GM19455 (cell line): ENCODE measurements at regions not wholly inside any gene's neighbourhood (a gene's known extent, or its start where the extent isn't known, plus 50 kb on each side); places are given as distances from the start of the nearest gene placed in this dataset.

Source experiments
- ATAC-seq: cut with Tn5 transposase; IDR thresholded peaks from one replicate; pipeline ENCODE4 v1.9.1; 2021; ENCODE audit not compliant: unreplicated experiment

- ATAC-seq: no peak
Measured at GRCh38 chr10:131781791-131782190, 119.0 kb upstream of the PPP2R2D start.

DNA sequence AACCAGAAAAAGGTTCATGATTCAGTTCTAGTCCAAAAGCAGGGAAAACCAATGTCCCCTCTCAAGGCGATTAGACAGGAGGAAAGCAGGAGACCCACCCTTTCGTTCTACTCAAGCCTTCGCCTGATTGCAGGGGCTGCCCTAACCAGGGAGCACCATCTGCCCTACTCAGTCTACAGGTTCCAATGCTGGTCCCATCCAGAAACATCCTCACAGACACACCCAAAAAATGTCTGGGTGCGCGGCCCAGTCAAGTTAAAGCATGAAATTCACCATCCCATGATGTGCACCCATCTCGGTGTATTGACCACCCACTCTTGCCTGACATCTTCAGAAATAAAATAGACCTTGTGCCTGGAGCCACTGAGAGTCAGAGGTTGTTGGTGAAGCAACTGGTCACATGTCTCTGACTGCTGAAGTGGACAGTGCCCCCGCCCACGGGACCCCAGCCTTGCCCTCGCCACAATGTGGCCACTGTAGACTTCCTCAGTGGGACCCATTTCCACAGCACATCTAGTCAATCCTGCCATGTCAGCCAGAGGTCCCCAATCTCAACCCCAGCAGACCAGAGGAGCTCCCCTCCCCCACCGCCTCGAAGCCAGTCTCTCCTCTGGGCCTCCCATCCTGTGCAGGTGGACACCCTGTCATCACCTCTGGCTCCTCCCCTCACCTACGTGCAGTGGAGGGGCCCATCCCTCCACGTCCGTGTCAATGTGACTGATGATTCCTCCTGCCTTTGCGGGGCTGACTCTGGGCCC lies 116.3 kb upstream of the PPP2R2D start:
- ATAC-seq: no peak

GRCh38 chr10:131785121-131785460 lies 115.7 kb upstream of the PPP2R2D start:
- ATAC-seq: no peak

GRCh38 chr10:131786756-131787605 lies 113.8 kb upstream of the PPP2R2D start:
- no peak for ATAC-seq

DNA sequence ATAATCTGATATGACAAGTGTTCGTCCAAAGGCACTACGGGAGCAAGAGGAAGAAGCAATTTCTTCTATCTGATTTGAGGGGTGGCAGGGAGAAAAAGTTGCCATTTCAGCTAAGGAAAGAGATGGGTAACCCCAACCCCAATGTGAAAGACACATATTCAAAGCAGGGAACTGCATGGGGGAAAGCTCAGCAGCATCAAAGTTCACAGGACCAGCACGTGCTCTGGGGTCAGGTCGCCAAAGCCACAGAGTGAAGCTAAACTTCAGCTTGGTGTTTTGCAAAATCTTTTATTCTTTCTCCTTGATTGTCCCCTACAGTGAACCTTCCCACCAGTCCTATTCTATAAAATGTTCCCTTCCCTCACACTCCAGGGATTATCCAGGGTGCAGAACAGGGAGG lies 112.8 kb upstream of the PPP2R2D start:
- no peak for ATAC-seq

DNA sequence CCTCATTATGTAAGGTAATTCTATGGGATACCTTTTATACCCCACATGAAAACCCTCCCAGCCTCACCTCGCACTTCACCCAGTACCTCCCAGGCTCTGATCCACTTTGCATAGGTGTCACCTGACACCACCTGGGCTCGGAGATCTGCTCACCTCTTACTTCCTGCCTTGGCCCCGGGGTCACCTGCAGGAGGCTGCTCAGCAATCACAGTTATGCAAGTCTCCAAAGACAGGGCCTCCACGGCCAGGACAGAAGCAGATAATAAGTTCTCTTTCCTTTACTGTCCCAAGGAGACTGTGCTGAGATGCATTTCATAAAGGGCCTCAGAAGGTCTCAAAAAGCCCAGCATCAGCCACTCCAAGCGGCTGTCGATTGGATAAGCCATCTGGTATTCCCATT lies 112.4 kb upstream of the PPP2R2D start:
- ATAC-seq: no peak

DNA sequence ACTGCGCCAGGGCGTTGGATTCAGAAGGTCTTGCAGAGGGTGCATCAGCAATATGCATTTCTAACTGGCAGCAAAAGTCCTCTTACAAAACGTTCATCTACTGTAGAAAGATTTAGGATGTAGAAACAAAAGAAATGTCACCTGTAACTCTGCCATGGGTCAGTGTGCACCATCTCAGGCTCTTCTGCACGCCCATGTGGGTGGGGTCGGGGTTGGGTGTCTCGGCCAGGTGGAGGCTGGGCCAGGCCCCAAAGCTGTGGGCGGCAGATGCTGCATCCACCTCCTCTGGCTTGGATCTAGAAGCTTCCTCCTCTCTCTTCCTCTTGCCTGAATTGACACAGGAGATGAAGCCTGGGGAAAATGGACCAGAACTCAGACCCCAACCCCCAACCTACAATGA lies 111.3 kb upstream of the PPP2R2D start:
- no peak for ATAC-seq

DNA sequence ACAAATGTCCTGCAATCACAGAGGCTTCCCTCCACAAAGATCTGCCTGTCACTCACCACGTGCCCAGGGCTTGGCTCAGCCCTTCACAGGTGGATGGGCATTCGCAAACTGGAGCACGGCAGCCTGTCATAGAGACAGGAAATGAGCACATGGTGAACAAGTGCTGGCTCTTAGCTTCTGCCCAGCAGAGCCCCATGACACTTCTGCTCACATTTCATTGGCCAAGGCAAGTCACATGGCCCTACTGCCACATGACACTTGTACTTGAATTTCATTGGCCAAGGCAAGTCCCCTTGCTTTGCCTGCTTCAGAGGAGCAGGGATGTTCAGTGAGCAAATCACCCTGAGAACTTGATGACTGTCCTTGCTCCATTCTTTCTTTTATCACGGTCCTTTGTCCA lies 110.8 kb upstream of the PPP2R2D start:
- no peak for ATAC-seq

DNA sequence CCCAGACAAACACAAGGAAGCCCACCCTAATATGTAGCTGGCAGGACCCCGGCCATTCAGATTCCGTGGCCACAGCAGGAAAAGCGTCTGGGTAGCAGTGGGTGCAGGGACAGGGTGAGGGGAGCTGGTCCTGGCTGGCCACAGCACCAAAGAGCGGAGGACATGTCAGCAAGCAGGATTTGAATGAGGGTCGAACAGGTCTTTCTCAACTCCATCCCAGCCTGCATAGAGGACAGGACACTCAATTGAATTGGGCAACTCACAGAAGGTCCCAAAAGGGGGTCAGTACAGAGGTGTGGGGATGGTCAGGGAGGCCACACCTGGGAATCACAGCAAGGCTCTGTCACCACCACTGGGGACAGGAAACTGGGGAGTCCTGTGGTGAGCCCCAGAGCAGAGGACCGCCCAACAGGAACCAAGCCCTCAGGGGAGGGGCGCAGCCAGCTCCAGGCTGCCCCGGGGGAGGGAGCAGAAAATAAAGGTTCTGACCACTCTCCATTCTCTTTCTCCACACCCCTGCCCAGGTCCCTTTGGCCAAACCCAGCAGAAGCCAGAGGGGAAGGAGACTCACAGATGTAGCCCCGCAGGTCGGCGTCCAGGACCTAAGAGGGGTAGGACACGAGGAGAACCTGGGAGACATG lies 108.7 kb upstream of the PPP2R2D start:
- no peak for ATAC-seq

GRCh38 chr10:131792809-131793208 lies 108.0 kb upstream of the PPP2R2D start:
- ATAC-seq: no peak

- ATAC-seq: no peak
Measured at GRCh38 chr10:131795761-131796160, 105.0 kb upstream of the PPP2R2D start.

GRCh38 chr10:131797626-131798025 lies 103.2 kb upstream of the PPP2R2D start:
- ATAC-seq: no peak

DNA sequence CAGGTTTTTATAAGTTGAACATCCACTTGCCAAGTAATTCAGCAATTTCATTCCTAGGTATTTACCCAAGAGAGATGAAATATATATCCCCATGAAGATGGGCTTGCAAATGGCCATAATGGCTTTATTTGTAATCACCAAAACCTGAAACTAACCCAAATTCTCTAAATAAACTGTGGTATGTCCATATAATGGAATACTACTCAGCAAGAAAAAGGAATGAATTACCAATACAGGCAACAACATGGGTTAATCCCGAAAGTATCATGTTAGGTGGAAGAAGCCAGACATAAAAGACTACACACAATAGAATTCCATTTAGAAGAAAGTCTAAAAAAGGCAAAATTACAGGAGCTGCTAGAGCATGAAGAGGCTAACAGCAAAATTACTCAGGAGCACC lies 101.4 kb upstream of the PPP2R2D start:
- ATAC-seq: no peak

GRCh38 chr10:131802156-131802915 lies 98.5 kb upstream of the PPP2R2D start:
- ATAC-seq: no peak

DNA sequence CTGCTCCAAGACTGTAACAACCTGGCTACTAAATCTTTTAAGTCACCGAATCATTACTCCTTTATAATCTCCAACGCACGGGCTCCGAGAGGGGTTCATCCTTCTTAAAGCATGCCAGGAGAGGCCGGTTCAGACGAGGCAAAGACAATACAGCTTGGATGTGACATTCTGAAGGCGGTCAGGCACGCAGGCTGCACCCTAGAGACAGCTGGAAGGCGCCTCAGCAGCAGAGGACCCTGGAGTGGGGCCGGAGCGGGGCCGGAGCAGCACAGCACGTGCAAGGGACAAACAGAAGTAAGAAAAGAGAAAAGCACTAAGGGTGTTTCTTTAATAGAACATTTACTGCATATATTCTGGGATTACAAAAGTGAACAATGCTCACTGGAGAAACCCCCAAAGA lies 97.8 kb upstream of the PPP2R2D start:
- ATAC-seq: no peak

DNA sequence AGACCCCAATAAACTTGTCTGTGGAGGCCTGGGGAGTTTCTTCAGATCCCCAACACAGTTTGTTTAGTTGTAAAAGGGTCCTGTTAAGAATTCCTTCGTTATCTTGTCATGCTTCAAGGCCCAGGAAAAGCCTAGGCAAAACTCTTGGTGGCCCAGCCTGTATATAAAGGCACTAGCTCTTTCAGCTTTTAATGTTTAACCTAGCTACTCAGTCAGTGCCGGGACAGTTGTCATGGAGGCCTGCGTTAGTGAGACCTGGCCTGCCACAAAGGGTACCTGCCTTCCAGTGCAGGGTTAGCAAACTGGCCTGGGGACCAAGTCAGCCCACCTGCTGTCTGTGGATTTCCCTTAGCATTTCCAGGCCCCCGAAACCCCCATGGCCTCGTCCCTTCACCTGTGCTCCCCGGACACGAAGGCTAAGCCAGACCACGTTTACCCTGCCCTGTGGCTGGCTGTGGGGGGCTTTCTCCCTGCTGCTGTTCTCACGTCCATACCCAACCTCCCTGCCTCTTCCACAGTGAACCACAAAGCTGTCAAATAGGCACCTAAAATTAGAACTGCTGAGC lies 96.9 kb upstream of the PPP2R2D start:
- no peak for ATAC-seq

- no peak for ATAC-seq
Measured at GRCh38 chr10:131804551-131805295, 96.1 kb upstream of the PPP2R2D start.

- no peak for ATAC-seq
Measured at GRCh38 chr10:131805696-131806095, 95.1 kb upstream of the PPP2R2D start.

DNA sequence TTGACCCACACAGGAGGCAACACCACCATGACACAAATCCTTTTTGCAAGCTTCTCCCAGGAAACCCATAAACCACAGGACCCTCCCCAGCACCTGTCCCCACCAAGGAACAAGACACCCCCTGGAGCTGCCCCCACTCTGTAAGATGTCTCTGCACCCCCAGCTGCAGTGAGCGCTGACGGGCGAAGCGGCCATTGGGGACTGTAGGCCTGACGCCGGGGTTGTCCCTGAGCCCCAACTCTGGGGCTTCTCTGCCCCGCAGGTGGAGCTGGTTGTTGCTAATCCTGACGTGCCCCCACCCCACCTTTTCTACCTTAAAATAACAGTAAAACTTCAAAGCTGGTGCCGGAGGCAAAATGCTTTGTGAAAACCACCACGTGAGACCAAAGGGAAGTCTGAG lies 94.7 kb upstream of the PPP2R2D start:
- no peak for ATAC-seq

GRCh38 chr10:131806646-131807317 lies 94.0 kb upstream of the PPP2R2D start:
- no peak for ATAC-seq
